ENCODE measurements at regions not wholly inside any gene's neighbourhood (a gene's known extent, or its start where the extent isn't known, plus 50 kb on each side); places are given as distances from the start of the nearest gene placed in this dataset.

- no peak for TF ChIP-seq EP300 (IDR thresholded peaks at IDR 0.05)
- TF ChIP-seq, protein P1, sequence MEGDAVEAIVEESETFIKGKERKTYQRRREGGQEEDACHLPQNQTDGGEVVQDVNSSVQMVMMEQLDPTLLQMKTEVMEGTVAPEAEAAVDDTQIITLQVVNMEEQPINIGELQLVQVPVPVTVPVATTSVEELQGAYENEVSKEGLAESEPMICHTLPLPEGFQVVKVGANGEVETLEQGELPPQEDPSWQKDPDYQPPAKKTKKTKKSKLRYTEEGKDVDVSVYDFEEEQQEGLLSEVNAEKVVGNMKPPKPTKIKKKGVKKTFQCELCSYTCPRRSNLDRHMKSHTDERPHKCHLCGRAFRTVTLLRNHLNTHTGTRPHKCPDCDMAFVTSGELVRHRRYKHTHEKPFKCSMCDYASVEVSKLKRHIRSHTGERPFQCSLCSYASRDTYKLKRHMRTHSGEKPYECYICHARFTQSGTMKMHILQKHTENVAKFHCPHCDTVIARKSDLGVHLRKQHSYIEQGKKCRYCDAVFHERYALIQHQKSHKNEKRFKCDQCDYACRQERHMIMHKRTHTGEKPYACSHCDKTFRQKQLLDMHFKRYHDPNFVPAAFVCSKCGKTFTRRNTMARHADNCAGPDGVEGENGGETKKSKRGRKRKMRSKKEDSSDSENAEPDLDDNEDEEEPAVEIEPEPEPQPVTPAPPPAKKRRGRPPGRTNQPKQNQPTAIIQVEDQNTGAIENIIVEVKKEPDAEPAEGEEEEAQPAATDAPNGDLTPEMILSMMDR (IDR thresholded peaks at IDR 0.05), result no peak
- no peak for TF ChIP-seq POLR2A (IDR thresholded peaks at IDR 0.05)
- TF ChIP-seq POLR2AphosphoS5 (IDR thresholded peaks at IDR 0.05), result no peak
- no peaks in the 10 kb centered on the region for H3K36me3 ChIP-seq
- no peak for DNase-seq
- WGBS, 5 donors, result 70 to 81% (median 70%) methylated on average over 3 of the region's 3 CpGs
- no peaks in the 10 kb centered on the region for H3K27me3 ChIP-seq
- no peak overlapping the region for H3K4me3 ChIP-seq
- no peak overlapping the region for H3K27ac ChIP-seq
- peaks cover 0 to 39% (median 16%) of the 10 kb centered on the region in 4 donors for H3K4me1 ChIP-seq
- H3K9me3 ChIP-seq, result no peaks in the 10 kb centered on the region
- intact Hi-C loops (cut with DNase I; ENCODE audit: low total_unique reads), result no loop called here
Measured at GRCh38 chr6:15950962-15951569, 177.8 kb upstream of the MYLIP start.

GRCh38 chr6:15949982-15950381 lies 178.9 kb upstream of the MYLIP start:
- H3K36me3 ChIP-seq, result no peaks in the 10 kb centered on the region
- H3K27ac ChIP-seq, result peak overlapping the region in 3 of 5 donors; percentile 7 to 21 (median 14)
- H3K9me3 ChIP-seq, result no peaks in the 10 kb centered on the region
- TF ChIP-seq, protein P1 (IDR thresholded peaks at IDR 0.05), result no peak
- TF ChIP-seq POLR2A (IDR thresholded peaks at IDR 0.05) (no peak), POLR2AphosphoS5 (IDR thresholded peaks at IDR 0.05) (no peak), EP300 (IDR thresholded peaks at IDR 0.05) (no peak)
- DNase-seq, result peak in 1 of 2 donors; percentile 27
- H3K27me3 ChIP-seq, result no peaks in the 10 kb centered on the region
- intact Hi-C loops (cut with DNase I; ENCODE audit: low total_unique reads), result no loop called here
- no peak overlapping the region for H3K4me3 ChIP-seq
- peaks cover 0 to 39% (median 14%) of the 10 kb centered on the region in 4 donors for H3K4me1 ChIP-seq
- 18 to 58% (median 53%) methylated on average over 1 of the region's 1 CpG for WGBS, 5 donors

DNA sequence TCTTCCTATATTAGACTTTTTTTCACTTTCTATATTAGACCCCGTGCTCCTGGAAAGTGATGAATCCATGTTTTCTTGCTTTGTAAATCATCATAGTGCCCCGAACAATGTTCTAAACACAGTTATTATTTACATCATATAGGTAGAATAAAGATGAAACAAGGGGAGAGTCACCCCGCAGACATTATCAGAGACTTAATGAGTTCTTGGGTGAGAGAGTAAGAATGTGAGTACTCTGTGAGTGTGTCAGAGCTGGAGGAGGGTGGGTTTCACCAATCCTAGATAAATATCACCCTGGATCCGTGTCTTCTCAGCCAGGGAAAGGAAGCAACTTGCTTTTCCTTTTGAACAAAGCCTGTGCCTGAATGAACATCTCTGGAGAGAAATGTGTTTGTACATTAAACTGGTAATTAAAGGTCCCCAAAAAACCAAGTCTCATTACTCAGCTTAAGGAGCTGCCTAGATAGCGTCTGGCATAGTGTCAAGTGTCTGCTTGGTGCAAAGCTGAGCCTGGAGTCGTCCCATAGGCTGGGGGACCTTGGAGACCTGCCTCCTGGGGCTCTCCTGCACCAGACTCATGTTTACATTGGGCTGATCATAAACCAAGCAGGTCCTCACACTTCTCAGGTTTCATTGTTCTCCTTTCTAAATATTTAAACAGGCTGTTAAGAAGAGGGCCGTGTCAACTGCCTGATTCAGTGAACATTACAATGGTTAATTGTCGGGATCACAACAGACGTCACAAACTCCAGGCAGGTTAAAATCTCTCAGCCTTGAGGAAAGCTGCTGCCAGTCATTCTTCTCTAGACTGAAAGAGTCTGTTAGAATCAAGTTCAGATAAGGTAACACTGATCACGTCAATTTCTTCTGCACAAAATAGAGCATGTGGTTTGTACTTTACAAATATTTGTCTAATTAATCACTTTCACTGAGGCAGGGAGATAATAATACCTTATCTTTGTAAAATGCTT lies 179.7 kb upstream of the MYLIP start:
- H3K9me3 ChIP-seq, result no peaks in the 10 kb centered on the region
- H3K27me3 ChIP-seq, result no peaks in the 10 kb centered on the region
- peaks cover 0 to 39% (median 14%) of the 10 kb centered on the region in 4 donors for H3K4me1 ChIP-seq
- peak; percentile 80 to 86 for DNase-seq
- TF ChIP-seq, protein P1 (IDR thresholded peaks at IDR 0.05), result no peak
- TF ChIP-seq POLR2AphosphoS5 (IDR thresholded peaks at IDR 0.05) (peak in 1 of 3 donors; percentile 73), EP300 (IDR thresholded peaks at IDR 0.05) (no peak)
- peak overlapping the region; percentile 14 to 56 (median 23) for H3K27ac ChIP-seq
- intact Hi-C loops (cut with DNase I; ENCODE audit: low total_unique reads), result no loop called here
- WGBS, 5 donors, result 30 to 46% (median 37%) methylated on average over 10 of the region's 10 CpGs
- no peaks in the 10 kb centered on the region for H3K36me3 ChIP-seq
- no peak overlapping the region for H3K4me3 ChIP-seq

DNA sequence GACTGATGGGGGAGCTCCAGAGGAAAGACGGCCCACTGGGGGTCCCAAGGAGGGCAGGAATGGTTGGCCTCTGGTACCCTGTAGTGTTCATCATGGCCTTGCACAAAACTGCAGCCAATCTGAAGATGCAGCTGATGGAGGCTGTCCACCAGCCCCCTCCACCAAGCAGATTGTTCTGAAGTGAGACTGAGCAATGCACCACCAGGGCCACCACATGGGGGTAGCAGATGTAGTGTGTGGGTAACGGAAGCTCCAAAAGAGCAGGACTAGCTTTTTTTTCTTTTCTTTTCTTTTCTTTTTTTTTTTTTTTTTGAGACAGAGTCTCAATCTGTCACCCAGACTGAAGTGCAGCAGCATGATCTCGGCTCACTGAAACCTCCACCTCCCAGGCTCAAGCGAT lies 181.0 kb upstream of the MYLIP start:
- intact Hi-C loops (cut with DNase I; ENCODE audit: low total_unique reads), result no loop called here
- H3K9me3 ChIP-seq, result no peaks in the 10 kb centered on the region
- 93 to 99% (median 97%) methylated on average over 4 of the region's 4 CpGs for WGBS, 5 donors

More for the DNA sequence above, 181.0 kb upstream of the MYLIP start:
- Histone ChIP-seq H3K27ac (no peak overlapping the region), H3K4me3 (no peak overlapping the region), H3K4me1 (peaks cover 0 to 31% (median 8%) of the 10 kb centered on the region in 4 donors), H3K36me3 (no peaks in the 10 kb centered on the region), H3K27me3 (no peaks in the 10 kb centered on the region)
- DNase-seq, result no peak
- no peak for TF ChIP-seq EP300 (IDR thresholded peaks at IDR 0.05)
- TF ChIP-seq POLR2AphosphoS5 (IDR thresholded peaks at IDR 0.05), result no peak
- no peak for TF ChIP-seq POLR2A (IDR thresholded peaks at IDR 0.05)

All from stomach (tissue), 8 donors.